Pulmonary artery endothelial cell (primary cell): ENCODE measurements at regions not wholly inside any gene's neighbourhood (a gene's known extent, or its start where the extent isn't known, plus 50 kb on each side); places are given as distances from the start of the nearest gene placed in this dataset.

Experiments used
- DNase-seq: peaks from one replicate; pipeline ENCODE4 v3.0.0-alpha.2; 2011; ENCODE audit warnings: low read depth, low spot score

DNA sequence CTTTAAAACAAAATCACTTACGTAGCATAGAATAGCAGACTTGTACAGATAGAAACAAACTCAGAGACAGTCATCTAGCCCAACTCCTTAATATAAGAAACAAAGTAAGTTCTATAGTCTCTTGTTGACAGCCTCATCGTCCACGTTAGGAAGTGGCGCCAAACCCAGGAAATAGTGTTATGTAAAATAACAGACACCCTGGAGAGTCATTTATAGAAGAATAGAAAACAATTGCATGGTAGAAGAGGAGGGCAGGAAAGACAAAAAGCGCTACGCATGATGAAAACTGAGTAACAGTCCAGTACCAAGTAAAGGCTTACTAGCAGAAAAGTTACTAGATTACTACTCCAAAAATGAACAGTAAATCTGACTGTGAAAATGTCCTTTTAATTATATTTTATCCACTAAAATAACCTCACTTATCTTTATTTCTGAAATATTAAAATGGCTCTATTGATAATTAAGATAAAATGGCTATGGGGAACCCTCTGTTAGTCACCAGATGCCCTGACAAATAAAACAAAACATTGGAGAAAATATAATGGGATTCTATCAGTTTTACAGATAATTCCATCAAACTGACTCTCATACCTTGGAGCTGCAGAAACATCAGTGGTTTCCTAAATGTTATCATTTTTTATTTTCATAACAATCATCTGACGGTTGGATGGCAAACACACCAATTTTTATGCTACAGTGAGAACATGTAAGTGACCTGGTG lies 434.0 kb upstream of the C9orf72 start:
- DNase-seq: no peak

DNA sequence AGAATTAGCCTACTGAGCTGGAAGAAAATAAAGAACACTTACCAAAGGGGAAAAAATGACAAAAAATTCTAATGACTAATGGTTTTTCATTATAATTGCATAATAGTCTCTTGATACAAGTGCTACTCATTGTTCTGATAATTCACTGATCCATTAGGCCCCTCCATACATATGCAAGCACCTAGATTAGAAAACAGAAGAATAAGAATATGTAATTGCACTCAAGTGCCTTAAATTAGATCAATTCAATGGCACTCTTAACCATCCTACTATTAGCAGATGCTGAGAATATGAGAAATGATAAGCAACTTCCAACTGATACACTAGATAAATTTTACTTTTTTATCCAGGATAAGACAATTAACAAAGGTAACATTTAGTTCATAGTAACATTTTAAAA lies 440.9 kb upstream of the C9orf72 start:
- DNase-seq: no peak

DNA sequence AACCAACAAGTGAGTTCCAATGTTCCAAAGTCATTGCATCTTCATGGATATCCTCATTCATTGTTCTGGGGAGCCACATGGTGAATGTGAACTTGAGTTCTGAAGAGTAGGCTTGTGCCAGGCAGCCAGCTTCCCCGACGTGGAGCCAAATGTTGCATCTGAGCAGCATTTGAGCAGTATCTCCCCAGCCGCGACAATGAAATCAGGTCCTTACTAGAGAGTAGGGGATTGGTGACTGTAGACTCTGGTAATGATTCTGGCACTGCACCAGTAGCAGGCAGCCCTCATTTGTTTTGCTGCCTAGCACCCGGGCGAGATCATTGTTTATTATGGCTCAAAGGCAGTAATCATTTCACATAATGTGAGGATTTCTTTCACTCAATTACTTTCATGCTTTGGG lies 451.4 kb upstream of the C9orf72 start:
- no peak for DNase-seq

DNA sequence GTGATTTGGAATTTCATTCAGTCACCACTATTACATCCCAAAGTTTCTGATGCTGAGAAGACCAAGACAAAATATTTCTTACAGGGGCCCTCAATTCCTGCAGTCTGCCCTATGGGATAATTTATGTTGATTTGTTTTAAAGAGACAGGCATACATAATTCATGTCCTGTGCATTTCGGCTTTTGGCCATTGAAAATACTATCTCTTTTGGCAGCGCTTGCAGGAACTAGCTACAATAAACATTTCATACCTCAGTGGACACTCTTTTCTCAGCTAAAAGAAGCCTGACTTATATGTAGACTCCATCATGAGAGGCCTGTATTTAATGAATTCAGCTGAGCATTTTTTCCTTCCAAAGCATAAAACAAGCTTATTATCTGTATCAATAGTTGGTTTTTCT lies 451.9 kb upstream of the C9orf72 start:
- DNase-seq: no peak

DNA sequence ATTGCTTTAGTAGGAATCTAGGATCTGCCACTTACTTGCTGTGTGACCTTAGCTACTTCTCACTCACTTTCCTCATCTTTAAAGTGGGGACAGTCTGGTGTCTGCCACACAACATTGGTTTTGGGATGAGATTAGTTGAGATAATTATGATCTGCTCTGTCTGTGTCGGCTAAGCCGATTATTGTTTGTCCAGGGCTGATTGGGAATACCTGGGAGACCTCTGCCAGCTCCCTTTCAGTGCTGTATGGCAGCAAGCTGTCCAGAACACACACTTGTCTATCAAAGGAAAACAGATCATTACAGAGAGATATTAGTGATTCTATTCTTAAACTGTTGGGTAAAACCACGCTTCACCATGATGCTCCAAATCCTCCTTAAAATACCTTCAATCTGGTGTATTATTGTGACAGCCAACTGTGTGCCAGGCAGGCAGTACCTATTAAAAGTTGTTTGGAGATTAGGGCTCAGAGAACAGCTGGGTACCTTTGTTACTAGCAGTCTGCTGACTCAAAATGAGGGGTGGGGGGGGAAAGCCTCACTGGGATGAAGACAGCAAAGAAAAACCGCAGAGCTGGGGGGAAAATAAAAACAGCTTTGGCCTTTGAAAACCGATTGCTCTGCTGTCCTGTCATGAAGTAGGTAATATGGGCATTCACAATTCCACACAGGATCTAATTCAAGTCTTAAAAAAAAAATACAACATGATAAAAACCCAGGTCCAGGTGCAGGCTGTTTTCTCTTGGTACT lies 458.4 kb upstream of the C9orf72 start:
- no peak for DNase-seq

DNA sequence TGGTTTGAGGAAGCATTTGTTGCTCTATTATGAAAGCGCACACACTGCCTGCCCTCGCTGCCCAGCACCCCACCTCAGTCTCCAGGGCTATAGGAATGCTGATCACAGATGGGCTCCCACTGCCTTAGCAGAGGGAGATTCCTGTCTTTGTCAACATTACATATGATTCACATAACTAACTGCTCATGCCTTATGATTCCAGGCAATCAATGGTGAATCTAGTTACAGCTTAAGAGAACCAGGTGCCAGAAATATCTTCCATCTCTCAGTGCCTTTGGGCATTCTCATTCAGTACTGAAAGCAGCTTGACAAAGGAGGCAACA lies 458.9 kb upstream of the C9orf72 start:
- DNase-seq: no peak

DNA sequence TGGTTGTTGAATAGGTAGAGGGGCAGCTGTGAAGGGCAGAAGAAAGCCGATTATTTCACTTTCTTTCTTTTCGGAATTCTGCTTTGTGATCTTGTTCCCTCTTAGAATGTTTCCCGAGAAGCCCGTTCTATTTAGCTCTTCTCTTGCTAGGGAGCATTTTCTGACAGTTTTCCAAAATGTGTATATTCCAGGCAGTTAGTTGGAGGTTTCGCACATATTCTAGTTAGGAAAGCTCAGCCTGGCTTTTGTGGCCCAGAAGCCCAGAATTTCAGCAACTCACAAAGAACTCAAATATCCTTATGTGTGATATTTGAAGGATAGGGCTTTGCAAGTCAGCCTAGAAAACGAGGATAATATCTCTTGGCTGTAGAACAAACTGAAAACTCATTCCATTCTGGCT lies 461.0 kb upstream of the C9orf72 start:
- DNase-seq: no peak

DNA sequence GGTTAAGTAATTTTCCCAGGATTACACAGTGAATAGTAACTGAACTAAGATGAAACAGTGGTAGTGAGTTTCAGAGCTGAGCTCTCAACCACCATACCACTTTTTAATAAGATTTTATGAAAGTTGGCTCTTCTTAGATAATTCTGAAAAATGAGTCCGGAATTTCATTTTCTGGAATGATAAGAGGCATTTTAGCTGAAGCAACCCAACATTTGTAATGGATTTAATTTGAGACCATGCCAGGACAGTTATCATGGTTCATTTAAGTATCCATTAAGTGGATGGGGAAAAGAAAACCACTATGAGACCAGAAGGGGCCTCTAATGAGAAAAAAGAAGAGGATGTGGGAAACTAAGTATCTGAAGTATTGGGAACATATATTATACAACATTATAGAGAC lies 464.7 kb upstream of the C9orf72 start:
- DNase-seq: no peak

DNA sequence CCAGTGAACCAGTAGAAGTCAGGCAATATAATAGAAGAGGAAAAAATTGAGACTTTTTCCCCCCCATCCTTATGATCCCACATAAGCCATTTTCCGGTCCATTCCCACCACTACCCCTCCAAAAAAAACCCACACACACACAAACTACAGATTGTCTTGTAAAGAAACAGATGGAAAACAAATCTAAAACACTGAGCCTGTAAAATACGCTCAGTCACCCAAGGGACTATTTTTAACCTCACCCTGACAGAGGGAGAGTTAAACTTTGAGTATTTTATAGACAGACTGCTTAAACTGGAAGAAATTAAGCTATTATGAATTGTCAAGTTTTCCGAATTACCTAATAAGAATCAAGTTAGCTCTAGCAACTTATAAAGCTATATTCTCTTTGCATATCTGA lies 471.8 kb upstream of the C9orf72 start:
- no peak for DNase-seq

DNA sequence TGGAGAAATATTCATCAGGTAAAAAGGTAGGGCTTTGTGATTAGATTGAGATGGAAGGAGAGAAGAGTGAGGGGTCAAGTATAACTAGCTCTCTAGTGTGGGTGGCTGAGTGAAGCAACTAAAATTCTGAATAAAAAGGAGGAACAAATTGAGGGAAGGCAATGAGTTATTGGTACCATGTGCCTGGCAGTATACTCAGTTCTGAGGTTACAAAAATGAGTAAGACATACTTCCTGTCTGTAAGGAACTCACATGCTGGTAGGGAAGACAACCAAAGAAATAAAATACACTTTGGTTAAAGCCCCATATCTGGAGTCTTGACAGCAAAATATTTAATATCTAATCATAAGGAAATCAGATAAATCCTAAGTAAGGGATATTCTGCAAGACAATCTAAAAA lies 476.8 kb upstream of the C9orf72 start:
- DNase-seq: no peak

DNA sequence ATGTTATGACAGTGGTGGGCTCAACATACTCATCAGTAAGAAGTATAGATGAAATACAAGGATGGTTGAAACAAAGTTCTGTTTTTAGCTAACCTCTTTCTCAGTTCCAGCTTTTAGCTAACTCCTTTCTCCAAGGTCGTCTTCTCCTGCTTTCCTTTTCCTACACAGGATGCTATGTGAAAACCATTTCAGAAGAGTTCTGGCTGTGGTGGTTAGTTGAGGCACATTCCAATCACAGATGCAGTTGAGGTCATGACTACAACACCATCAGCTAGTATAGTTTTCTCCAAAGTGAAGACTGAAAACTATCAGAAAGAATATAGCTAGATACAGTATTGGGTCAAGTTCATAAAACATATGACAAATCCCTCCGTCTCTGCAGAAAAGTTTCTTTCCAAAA lies 477.7 kb upstream of the C9orf72 start:
- DNase-seq: no peak

DNA sequence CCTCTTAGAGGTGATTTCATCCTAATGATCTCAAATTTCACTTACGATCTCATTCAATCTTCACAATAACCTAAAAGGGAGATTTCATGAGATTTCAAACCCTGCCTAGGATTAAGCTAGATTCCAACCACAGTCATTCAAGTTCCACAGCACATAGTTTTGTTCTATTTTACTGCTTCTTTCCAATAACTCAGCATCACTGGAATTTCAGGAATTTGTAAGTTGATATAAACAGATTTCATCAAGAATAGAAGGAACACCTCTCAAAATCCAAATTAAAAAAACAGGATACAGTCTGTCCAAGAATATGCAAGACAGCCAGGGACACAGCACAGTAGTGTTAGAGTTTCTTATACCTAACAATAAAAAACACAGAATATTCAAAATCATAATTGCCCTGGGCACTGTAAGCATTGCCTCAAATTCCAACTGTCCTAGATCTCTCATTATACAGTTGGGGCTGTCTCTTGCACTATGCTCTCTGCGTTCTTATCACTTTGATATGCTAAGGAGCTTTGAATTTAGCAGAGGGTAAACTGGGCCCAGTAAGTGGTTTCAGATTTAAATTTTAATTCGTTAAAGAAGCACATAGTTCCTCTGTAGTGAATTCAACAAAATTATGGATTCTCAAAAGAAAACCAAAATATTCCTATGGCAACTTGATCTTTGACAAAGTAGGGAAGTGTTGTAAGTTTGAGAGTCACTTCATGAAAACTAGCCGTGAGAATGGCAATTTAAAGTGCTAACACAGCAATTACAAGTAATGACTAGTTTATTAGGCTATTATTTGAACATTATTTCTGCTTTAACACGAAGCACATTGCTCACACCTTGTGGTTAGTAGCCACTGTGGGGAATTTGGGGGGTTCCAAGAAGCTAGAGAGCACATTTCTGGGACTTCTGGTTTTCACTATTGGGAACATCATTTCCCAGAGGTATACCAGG lies 478.6 kb upstream of the C9orf72 start:
- no peak for DNase-seq

DNA sequence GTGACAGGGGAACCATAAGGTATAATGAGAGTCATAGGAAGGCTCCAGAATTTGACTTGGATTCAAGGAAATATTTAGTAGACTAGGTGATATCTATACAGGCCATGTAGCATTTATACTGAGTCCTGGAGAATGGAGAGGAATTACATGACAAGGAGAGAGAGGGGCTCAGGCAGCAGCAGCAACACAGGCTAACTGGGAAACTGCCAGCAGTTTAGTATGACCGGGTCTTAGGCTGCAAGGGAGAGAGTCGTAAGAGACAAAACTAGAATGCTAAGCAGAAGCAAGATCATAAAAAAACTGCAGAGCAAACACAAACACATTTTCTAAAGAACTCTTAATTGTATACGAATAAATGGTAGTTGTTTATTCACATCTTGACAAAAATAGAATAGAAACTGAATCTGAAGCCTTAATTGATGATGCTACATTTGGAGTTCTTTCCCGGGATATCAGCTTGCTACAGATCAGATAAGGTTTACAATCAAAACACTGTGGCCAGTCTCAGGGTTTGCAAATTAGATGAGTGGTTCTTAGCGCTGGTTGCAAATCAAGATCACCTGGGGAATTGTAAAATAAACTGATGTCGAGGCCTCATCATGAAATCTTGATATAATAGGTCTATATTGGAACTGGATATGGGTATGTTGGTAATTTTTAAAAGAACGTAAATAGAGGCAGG lies 480.0 kb upstream of the C9orf72 start:
- no peak for DNase-seq

DNA sequence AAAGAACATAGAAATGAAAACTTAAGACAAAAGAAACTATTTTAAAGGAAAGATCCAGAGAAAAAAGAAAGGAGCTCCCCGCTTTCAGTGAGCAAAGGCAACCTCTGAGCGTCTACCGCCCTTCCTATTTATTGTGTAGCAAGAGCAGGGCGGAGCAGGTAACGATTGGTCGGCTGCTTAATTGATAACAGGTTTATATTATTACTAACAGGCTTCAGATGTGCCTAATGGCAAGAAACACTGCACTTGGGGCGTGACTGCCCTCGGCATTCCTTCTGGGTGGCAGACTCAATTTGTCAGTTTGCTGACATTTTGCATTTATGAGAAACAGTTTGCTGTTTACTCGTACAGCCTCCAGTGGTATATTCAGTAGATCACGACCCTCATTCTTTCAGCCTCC lies 482.7 kb upstream of the C9orf72 start:
- DNase-seq: no peak

DNA sequence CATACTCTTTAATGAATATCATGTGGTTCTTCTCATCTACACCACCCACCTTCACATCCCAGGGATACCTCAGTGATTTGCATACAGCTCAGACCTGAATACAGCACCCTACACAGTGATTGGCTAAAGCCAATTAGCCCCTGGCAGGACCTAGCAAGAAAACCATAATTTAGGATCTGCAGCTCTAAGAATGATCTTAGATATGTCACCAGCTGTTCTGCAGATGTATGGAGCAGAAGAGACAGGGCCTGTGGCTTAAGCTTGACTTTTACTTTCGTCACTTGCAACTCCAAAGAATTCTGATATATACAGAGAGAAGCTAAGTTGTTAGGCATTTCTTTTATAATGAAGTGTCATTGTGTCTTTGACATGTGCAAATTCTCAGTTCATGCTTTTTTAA lies 483.2 kb upstream of the C9orf72 start:
- DNase-seq: no peak

DNA sequence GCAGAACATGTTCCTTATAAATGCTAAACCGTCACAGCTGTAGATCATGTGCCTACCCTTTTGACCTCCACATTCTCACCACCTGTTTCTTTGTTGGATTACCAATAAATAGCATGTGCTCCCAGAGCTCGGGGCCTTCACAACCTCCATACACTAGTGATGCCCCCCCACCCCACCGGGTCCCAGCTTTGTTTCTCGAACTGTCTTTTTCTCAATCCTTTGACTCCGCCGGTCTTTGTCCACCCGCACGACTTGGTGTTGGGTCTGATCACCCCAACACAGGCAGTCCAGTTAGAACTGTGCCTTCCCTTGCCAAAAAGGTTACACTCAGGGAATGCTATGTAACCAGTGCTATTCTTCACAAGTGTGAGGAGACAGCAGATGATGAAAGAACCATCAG lies 485.9 kb upstream of the C9orf72 start:
- DNase-seq: no peak

DNA sequence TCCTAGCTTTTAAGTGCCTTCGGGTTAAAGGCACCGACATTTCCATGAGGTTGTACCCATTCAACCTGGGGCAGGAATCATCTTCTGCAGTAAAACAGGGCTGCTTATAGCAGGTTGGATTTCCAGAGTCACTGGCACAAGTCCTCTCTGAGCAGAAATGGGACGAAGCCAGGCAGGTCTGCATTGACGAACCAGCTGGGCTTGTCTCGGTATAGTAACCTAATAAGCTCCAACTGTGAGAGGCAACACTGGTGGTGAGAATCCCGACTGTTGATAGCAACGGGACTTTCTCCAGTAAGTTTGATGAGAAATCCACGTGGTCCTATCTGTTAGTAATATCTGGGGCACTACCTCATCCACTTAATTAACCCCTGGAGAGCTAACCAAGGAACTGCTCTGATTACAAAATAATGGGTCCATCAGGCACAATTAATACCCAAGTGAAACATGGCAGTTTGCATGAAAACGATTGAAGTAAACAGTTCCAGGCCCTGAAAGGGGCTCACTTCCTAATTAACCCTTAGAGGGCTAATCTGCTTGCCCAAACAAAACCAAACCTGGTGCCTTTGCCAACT lies 491.0 kb upstream of the C9orf72 start:
- DNase-seq: no peak

DNA sequence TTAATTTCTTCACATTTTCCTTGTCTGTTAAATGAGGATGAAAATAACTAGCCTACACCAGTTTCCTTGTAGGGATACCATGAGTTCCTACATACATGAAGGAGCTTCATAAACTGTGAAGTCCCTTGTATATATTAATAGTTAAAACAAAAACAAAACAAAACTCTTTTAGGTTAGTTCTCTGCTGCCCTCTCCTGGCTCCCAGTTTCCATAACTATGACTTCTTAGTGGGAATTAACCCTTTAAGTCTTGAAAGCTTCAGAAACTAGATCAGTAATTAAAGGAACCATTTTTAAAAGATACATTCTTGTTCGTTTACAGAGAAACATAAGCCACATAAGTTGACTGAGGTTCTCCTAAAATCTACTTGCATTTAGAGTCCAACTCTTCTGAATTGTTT lies 500.0 kb upstream of the C9orf72 start:
- no peak for DNase-seq

DNA sequence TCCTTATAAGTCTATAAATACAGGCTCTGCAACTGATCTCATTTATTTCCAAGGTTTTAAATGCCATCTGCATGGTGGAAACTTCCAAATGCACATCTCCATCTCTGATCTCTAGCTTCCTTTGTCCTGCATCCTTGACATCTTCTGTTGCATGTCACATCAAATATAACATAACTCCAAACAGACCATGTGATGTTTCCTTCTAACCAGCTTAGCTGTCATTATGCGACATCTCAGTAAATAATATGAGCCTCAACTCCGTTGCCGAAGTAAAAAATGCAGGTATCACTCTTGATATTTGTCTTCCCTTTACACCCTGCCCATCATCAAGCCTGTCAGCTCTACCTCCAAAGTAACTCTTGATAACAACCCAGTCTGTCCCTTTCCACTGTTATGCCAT lies 506.4 kb upstream of the C9orf72 start:
- no peak for DNase-seq

DNA sequence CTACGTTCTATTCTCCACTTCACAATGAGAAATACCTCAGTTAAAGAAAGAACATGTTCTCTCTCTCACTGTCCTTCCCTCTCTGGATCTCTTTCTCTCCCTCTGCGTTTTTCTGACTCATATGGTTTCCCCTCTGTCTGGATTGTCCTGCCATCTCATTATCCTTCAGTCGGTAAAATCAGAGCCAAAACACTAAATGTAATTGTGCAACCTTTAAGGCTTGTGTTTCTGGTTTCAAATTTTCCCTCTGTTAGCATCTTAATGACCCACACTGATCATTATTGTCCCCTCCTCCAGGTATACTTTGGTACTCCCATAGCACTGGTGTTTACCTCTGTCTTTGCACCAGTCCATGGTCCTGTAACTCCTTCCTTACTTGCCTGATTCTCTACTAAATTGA lies 509.4 kb upstream of the C9orf72 start:
- DNase-seq: no peak

DNA sequence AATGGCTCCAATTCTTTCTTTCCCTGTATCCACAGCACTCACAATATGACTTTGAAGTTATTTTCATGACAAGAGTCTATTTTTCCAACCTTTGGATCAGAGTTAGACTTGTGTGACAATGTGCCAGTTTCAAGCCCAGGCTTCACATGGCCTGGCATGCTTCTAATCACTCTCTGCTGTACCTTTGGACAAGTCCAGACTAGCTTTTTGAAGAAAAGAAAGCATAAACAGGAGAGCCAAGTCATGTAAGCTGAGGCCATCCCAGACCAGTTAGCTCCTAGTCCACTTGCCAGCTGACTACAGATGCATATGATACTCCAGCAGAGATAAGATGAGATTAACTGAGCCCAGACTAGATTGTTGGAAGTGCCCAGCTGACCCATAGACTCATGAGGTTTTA lies 513.6 kb upstream of the C9orf72 start:
- DNase-seq: no peak
